Glomerular visceral epithelial cell (primary cell): ENCODE measurements at regions not wholly inside any gene's neighbourhood (a gene's known extent, or its start where the extent isn't known, plus 50 kb on each side); places are given as distances from the start of the nearest gene placed in this dataset.

Experiments used
- DNase-seq: peaks from one replicate; pipeline ENCODE4 v3.0.0-alpha.2; 2016; ENCODE audit errors: extremely low spot score

DNA sequence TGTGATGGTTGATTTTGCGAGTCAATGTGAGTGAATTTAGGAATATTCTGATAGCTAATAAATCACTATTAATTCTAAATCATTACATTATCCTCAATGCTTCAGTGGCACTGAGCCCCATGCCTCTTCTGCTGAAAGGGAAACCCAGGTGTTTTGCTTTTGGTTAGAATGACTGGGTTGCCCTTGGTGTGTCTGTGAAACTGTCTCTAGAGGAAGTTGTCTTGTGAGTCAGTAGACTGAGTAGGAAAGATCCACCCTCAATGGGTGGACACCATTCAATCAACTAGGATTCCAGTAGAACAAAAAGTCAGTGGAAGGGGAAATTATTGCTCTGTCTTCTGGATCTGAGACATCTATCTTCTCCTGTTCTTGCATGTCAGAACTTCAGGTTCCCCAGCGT lies 472.4 kb downstream of the ANKRD7 start:
- DNase-seq = no peak

DNA sequence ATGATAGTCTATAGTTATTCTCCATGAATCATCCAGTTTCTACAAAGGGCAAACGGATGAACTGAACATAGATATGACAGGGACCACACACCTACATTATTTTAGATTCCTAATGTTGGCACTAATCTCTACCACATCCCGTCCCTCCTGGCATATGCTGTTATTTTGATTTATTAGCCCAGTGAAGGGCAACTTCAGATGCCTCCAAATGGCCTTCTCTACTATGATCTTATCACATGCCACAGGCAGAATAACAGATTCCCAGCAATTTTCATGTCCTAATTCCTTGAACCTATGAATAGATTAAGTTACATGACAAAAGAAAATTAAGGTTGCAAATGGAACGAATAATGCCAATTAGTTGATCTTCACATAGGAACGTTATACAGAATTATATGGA lies 474.7 kb downstream of the ANKRD7 start:
- DNase-seq = no peak

DNA sequence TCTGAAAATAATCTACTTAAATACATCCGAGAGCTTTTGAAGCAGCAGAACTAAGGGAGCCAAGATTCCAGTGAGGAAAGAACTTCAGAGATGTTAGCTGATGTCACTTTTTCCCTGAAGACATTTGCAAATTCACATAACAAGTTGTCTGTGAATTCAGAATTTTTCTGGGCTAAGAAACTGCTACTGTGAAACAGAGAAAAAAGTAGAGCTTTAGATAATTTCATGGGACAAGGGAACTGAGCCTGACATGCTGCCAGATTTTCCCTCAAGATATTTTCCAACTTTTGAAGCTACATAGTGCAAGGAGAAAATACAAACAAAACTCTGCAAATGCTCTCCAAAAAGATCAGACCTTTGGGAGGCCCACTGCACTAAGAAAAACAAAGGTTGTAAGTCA lies 484.2 kb downstream of the ANKRD7 start:
- DNase-seq = no peak

DNA sequence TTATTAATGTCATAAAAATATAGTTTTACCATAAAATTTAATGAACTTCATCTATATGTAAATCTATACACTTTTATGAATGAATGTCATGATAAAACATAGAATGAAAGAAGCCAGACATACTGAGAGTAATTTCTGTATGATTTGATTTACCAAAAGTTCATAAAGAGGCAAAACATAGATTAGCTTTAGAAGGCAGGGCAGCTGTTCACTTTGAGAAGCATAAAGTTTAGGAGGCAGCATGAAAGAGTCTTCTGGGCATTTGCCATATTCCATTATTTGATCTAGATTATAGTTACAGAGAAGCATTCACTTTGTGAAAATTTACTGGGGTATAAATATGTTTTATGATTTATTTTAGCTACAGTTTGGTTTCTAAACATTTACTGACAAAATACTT lies 487.2 kb downstream of the ANKRD7 start:
- DNase-seq = no peak

DNA sequence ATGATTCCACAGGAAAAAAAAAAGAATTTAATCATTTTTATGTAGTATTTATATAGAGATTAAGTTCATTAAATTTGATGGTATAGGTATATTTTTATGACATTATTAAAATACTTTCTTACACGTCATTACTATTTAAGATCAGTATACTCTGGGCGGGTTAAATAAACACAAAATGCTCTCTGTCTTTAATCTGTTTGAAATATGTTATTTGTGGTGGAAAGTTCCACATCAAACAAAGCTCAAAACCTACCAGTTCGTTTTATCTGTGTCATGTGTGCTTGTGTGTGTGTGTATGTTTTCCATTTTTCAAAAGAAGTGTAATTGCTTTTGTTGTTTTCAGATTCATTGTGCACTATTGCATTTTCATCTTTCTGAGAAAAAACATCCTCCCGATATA lies 488.5 kb downstream of the ANKRD7 start:
- no peak for DNase-seq

DNA sequence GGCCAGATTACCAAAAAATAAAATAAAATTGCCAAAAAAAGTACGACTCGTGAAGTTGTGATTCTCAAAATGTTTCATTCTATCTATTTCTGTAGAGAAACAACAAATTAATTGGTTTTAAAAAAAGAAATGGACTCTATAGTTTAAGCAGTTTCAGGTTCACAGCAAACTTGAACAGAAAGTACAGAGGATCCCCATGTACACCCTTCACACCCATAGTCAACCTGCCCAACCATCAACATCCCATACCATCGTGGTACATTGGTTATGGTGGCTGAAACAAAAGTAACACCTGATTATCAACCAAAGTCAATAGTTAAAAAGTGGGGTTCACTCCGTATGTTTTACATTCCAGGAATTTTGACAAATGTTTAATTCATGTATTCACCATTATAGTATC lies 496.1 kb downstream of the ANKRD7 start:
- DNase-seq = no peak

DNA sequence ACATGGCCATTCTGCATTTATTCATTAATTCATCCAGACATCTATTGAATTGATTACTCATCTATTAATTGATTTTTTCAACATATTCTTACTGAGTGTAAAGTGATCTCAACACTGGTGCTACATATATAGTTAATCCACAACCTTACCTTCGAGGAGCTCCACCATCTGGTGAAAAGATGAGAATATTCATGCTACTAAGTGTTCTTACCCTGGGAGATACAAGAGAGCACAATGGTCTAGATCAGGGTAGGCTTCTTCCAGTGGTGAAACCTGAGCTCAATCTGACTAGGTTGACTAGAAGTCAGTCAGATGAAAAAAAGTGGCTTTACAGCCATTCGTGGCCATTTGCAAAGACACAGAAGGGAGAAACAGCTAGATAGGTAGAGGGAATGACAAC lies 507.4 kb downstream of the ANKRD7 start:
- DNase-seq = no peak

DNA sequence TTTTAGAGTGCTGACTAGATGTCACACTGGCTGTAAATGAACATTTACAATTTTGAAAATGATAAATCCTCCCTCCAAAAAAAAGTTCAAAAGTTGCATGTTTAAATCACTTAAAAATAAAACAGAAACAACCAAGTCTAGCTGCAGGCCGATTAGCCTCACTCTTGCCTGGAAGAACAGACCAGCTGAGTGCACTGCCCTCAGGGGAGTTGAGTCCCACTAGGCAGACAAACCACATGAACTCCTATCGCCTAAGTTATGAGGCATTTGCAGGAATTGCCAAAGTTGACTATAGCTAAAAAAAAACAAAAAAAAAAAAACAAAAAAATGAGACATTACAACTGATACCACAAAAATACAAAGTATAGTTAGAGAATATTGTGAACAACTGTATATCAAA lies 510.0 kb downstream of the ANKRD7 start:
- DNase-seq = no peak

DNA sequence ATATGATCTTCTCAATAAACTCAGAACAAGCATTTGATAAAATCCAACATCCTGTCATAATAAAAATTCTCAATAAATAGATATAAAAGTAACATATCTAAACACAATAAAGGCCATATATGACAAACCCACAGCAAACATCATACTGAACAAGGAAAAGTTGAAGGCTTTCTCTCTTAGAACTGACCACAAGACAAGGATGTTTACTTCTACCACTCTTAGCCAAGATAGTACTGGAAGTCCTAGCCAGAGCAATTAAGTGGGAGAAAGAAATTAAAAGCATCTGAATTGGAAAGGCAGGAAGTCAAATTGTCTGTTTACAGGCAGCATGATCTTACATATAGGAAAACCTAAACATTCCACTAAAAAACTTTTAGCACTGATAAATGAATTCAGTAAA lies 510.9 kb downstream of the ANKRD7 start:
- no peak for DNase-seq

DNA sequence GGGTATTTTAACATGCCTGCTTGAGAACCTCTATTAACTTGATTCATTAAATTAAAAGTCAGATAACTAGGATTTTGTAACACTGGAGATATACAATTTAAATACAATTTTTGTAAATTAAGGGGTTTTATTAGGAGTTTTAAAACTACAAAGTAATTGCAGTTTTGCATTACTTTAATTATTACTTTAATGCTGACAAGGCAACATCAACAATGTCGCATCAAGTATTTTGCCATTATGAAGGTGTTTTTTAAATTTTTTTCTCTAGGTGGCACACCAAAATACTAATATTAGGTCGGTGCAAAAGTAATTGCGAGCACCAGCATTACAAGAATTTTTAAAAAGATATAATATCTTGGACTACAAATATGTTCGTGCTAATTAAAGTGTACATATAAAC lies 513.4 kb downstream of the ANKRD7 start:
- DNase-seq = no peak

DNA sequence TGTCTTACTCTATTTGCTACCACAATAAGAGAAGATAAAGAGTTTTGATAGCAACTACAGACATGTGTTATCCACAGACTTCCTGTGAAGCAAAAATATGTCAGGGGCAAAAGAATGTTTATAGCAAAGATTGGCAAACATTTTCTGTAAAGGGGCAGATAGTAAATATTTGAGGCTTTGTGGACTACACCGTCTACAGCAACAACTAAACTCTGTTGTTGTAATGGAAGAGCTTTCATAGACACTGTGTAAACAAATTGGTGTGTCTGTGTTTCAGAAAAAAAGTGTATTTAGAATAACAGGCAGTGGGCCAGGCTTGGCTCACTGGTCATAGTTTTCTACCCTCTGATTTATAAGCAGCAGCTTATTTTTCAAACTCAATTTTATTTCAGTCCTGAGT lies 521.4 kb downstream of the ANKRD7 start:
- DNase-seq = no peak

DNA sequence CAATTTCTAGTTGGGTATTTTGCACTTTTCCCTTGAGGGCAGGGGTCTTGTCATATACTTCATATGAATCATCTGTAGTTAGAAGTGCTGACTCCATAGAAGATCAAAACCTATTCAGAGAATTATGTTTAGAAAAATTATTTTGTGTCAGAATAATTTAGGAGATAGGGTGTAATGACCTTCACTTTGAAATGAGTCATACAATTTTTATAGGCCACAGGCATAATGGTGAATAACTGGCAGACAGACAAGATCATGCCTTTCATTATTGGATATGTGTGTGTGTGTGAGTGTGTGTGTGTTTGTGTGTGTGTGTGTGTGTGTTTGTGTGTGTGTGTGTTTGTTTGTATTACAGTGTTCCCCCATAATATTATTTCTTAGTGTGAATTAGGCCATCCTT lies 523.0 kb downstream of the ANKRD7 start:
- DNase-seq = no peak

DNA sequence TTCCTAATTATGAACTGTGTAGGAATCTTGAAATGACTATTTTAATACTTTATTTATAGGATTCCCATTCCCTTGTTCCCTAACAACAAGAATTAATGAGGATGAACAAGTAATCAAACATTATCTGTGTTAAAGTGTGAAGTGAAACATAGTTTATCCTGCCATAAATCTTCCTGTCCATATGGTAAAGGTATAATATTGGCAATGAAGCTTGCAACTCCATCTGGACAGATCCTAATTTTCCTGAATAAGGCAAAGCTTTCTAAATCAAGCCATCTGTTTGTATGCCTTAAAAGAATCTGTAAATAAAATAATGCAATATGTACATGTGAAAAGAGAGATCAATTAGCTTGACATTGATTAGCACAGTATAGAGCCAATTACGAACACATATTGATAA lies 529.0 kb downstream of the ANKRD7 start:
- no peak for DNase-seq

DNA sequence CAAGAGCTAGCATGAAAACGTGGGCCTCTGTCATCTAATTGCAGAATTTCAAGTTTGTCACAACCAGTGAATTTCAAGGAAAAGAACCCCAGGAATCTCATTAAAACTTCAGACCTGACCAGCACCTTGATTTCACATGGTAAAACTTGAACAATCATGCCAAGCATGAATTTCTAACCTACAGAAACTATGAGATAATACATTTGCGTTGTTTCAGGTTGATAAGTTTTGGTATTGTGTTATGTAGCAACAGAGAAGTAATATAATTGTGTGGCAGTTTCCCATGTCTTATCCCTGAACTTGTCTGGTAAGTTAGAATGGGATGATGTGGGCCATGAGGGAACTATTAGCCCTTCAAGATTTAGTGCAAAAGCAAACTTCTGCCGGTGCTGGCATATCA lies 530.1 kb downstream of the ANKRD7 start:
- no peak for DNase-seq

DNA sequence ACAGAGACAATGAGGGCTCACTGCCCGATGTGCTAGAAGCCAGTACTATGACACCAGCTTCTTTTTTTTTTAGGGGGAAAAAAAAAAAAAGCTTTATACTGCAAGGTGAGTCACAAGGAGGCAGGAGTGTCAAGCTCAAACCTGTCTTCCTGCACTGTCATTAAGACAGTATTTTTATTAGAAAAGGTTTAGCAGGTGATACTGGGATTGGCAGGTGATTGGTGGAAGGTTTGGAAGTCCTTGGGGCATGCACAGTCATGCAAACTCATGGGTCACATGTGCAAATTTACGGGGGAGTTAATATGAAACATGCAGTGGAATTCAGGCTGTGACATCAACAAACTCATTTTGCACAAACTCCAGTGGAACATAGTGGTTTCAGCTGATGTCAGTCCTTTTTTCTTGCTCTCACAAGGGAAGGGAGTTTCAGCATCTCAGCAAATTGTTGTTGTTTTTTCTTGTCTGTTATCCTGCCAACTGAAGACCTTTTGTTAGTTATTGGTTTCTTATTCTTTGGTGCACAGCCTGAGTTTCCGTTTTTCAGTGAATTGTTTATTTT lies 530.6 kb downstream of the ANKRD7 start:
- no peak for DNase-seq

DNA sequence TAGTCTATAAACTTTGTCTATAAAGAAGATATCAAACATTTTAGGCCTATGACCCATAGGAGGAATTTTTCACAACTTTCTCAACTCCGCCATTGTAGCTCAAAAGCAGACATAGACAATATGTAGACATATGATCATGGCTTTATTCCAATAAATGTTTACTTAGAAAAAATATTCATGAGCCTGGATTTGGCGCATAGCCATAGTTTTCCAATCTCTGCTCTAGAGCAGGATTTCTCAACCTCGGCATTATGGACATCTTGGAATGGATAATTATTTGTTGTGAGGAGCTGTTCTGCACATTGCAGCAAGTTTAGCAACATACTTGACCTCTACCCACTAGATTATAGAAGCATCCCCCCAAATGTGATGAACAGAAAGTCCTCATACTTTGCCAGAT lies 532.6 kb downstream of the ANKRD7 start:
- DNase-seq = no peak

DNA sequence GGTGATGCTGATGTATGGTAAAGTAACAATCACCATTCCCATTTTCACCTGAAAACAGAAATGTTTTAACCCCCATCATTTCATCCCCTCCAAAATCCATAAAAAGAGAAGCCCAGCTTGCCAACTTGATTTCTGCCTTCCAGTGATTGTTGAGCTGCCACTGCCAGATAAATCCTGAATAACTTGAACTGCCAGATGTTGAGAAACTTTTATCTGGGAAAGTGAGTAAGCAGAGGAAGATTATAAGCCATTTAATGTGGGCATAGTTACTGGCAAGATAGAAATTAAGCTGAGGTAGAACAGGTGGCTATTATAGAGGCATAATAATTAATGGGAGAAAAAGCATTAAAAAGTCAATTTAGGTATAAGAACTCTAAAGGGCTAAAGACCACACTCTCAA lies 534.1 kb downstream of the ANKRD7 start:
- DNase-seq = no peak

DNA sequence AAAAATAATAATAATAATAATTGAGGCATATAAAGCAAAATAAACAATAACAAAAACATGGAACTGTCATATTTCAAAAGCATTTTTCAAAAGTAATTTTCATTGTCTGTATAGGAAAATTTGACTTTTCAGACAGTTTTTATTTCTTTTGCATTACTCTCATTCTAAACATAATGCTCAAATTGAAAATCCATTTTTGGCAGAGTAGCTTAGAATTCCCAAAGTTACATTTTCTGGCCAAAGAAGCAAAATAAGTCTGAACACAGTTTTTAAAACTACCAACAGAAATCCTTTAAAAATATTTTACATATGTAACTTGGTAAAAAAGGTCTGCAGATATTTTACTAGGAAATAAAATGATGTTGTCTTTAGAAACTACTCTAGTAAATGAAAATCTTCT lies 535.4 kb downstream of the ANKRD7 start:
- no peak for DNase-seq

DNA sequence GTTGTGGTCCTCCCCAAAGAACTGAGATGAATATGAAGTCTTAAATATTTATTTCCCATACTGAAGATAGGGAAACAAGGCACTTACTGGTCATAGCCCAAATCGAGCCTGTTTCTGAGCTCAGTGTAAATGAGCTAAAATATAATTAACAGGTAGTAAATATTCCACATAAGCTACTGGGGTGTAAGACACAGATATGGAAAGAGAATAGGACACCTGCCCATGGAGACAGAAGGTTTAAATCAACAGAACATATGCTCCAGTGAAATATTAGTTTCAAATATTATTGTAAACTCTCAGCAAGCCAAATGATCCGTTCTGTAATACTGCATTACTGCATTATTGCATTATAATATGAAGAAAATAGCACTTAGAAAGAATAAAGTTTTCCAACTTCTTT lies 537.9 kb downstream of the ANKRD7 start:
- DNase-seq = no peak

DNA sequence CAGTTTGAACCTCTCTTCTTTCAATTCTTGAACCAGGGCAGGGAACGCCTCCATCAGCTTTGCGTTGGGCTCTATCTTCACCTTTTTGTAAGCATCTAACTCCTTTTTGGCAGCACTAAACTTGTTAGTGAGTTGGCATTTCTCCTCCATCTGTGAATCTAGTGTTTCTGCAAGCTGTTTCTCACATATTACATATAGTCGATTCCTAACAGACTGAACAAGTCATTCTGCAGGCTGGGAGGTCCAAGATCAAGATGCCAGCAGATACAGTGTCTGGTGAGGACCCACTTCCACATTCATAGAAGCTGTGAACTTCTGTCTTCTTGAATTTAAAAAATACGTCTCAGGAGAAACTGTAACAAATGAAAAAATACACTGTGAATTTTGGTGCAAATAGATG lies 539.7 kb downstream of the ANKRD7 start:
- no peak for DNase-seq

DNA sequence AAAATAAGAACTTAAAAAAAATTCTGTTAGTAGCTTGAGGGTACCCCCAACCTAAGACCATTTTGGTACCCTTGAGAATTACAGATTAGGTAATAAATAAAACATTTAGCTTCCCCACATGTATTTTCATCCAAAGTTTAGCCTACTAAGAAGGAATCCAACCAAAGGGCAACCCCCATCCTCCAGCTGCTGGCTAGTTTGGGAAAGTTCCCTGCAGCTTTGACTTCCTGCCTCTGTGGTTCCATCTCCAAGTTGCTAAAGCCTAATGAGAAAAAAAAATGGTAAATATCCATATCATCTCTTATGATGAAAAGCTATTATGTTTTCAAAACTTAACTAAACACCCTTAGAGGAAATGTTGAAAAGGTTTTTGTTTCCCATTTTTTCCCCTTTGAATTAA lies 547.2 kb downstream of the ANKRD7 start:
- no peak for DNase-seq

DNA sequence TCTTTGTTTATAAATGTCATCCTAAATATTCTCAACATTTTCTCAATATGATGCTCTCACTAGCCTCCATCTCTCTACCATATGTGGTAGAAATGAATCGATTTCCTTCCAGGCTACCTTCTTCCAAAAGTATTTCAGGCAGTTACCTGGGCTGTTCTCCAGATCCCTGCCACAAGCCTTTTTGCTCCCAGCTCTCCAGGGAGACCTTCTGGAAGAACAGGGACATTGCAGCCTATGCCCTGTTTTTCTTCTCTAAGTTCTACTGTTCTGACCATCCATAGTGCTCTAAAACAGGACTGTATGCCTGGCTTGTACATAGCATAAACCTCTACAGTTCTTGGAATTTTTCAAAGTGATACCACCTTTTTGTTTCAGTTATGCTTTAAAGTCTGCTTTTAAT lies 552.8 kb downstream of the ANKRD7 start:
- no peak for DNase-seq

DNA sequence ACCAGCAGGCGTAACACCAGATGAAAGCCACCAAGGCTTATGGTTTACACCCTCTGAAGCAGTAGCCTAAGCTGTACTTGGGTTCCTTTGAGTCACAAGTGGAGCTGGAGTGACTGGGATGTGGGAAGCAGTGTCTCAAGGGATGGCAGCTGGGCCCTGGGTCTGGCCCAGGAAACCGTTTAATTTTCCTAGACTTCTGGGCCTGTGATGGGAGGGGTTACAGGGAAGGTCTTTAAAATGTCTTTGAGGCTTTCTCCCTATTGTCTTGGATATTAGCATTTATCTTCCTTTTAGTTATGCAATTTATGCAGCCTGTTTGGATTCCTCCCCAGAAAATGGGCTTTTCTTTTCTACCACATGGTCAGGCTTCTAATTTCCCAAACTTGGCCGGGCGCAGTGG lies 568.2 kb downstream of the ANKRD7 start:
- DNase-seq = no peak

DNA sequence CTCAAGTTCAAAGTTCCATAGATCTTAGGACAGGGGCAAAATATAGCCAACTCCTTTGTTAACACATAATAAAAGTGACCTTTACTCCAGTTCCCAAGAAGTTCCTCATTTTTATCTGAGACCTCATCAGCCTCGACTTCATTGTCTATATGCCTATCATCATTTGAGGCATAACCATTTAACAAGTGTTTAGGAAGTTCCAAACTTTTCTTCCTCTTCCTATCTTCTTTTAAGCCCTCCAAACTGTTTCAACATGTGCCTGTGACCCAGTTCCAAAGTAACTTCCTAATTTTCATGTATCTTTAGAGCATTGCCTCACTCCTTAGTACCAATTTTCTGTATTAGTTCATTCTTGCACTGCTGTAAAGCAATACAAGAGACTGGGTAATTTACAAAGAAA lies 569.1 kb downstream of the ANKRD7 start:
- DNase-seq = no peak

DNA sequence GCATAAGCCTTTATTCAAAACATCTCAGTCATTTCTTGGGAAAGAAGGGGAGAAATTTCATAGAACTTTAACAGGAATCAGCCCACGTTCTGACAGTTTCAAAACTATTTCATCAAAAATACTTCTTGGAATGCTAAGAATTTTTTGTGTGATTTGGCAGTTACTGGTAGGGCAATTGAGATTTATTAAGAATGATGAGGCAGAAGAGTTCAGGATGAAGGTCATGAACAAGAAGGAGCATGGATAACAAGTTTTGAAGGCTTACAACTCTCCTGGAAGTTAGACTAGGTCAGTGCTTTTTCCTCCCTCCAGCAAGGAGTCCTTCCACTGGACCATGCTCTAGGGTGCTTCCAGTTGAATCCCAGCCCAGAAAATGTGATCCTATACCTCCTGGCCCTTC lies 569.9 kb downstream of the ANKRD7 start:
- DNase-seq = no peak
